ENCODE measurements at regions not wholly inside any gene's neighbourhood (a gene's known extent, or its start where the extent isn't known, plus 50 kb on each side); places are given as distances from the start of the nearest gene placed in this dataset.

- TF ChIP-seq, protein P1, sequence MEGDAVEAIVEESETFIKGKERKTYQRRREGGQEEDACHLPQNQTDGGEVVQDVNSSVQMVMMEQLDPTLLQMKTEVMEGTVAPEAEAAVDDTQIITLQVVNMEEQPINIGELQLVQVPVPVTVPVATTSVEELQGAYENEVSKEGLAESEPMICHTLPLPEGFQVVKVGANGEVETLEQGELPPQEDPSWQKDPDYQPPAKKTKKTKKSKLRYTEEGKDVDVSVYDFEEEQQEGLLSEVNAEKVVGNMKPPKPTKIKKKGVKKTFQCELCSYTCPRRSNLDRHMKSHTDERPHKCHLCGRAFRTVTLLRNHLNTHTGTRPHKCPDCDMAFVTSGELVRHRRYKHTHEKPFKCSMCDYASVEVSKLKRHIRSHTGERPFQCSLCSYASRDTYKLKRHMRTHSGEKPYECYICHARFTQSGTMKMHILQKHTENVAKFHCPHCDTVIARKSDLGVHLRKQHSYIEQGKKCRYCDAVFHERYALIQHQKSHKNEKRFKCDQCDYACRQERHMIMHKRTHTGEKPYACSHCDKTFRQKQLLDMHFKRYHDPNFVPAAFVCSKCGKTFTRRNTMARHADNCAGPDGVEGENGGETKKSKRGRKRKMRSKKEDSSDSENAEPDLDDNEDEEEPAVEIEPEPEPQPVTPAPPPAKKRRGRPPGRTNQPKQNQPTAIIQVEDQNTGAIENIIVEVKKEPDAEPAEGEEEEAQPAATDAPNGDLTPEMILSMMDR (conservative IDR thresholded peaks at IDR 0.05): no peak
- no peak for TF ChIP-seq ZFX (IDR thresholded peaks at IDR 0.05)
Measured at GRCh38 chr6:167670938-167671338, 155.8 kb upstream of the AFDN start.
